Tibial nerve (tissue), 4 donors: ENCODE measurements at regions not wholly inside any gene's neighbourhood (a gene's known extent, or its start where the extent isn't known, plus 50 kb on each side); places are given as distances from the start of the nearest gene placed in this dataset.

Experiments used
- CTCF ChIP-seq, 5 experiments: fragments of 200-600 bp in 3 of 5; fragments of 450-650 bp in 2 of 5; sonication (generic) in 3 of 5; IDR thresholded peaks; one replicate each; pipeline ENCODE4 v1.5.1; 2016 to 2019; ENCODE audit warnings: antibody characterized with exemption in 5 of 5, mild to moderate bottlenecking in 3 of 5, moderate library complexity in 2 of 5
- EP300 ChIP-seq, 2 donors: sonication (generic); formaldehyde crosslinking; IDR thresholded peaks; one replicate each; pipeline ENCODE4 v1.6.1; 2017; ENCODE audit warnings: antibody characterized with exemption in 2 of 2, mild to moderate bottlenecking in 1 of 2
- POLR2A ChIP-seq, 2 donors: fragments of 450-650 bp; IDR thresholded peaks; one replicate each; pipeline ENCODE4 v1.6.1; 2017; ENCODE audit warnings: antibody characterized with exemption in 2 of 2, mild to moderate bottlenecking in 2 of 2, moderate library complexity in 2 of 2

- TF ChIP-seq CTCF (IDR thresholded peaks at IDR 0.05) (peak; percentile 83 to 90 (median 84)), EP300 (IDR thresholded peaks at IDR 0.05) (no peak), POLR2A (IDR thresholded peaks at IDR 0.05) (no peak)
Observed at GRCh38 chr6:18595774-18596530, 208.8 kb downstream of the RNF144B start.
